Left ventricle myocardium superior (tissue), 1 donor: ENCODE measurements at regions not wholly inside any gene's neighbourhood (a gene's known extent, or its start where the extent isn't known, plus 50 kb on each side); places are given as distances from the start of the nearest gene placed in this dataset.

Experiments
- ATAC-seq: fragments of 200-7000 bp; cut with Tn5 transposase; one replicate; pipeline ENCODE4 v1.9.1; 2020; ENCODE audit warnings: mild to moderate bottlenecking, moderate library complexity
- DNase-seq: peaks from one replicate; pipeline ENCODE4 v3.0.0-alpha.2; 2020
- intact Hi-C: fragments of 100-400 bp; cut with micrococcal nuclease; formaldehyde crosslinking; loops from one replicate; pipeline ENCODE4 v1.11.0; 2022
- donor health status: DM: no; HTN: yes; CAD: no; lungs with severe emphysema.

DNA sequence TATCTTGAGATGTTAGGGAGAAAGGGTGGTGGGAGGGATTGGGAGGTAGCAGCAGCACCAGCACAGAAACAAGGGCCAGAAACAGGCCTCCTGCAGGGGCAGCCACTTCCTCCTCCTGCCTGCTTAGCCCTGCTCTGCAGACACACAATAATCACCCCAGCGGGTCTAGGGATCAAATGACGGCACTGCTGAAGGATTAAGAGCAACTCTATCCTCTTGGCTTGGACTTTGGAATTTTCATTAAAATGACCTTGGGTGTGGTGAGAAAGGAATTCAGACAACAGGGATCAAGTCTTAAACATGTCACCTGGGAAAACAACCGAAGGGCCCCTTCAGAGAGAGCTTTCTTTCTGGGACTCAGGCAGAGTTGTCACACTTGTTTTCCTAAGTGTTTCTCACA lies 353.4 kb downstream of the SPRY1 start:
- ATAC-seq: peak; percentile 21
- no peak for DNase-seq
- intact Hi-C loops: no loop called here

DNA sequence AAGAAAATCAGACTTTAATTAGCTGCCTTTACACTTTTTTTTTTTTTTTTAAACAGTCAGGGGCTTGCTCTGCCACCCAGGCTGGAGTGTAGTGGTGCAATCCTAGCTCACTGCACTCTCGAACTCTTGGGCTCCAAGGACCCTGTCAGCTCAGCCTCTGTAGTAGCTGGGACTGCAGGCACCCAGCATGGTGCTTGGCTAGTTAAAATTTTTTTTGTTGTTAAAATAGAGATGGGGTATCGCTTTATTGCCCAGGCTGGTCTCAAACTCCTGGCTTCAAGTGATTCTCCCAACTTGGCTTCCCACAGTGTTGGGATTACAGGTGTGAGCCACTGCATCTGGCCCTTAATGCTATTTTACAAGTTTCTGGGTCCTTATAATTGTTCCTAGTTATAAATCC lies 359.1 kb downstream of the SPRY1 start:
- intact Hi-C loops: no loop called here
- DNase-seq (no peak), ATAC-seq (no peak)

DNA sequence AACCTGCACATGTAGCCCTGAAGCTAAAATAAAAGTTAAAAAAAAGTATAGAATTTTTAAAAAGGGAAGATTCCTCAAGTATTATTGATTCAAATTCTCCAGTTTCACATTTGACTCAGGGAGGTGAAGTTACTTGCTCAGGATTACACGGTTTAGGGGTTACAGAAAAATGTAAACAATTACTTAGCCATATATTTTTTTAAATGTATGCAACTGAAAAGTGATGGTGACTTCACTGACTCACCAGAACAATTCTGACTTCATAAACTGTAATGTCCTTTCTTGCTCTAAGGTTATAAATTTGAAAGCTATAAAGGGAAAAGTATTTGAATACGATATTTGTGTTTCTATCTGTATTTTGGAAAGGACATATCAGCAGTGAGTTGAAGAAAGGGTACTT lies 371.2 kb downstream of the SPRY1 start:
- DNase-seq (no peak), ATAC-seq (no peak)
- intact Hi-C loops: no loop called here

DNA sequence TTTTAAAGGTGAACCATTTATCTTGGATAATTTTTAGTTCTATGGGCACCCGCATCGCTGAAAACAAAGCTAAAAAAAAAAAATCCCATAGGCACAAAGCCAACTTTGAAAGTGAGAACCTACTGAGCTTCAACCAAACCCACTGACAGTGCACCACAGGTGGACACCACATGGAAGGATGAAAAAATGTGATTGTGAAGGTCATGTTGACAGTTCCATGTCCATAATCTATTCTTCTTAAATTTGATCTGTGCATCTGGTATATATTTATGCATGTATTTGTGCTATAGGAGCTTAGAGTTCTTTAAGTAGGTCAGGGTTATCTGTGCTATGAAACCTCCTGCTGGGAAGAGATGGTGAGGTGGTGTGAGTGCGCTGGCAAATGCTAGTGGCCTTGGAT lies 374.3 kb downstream of the SPRY1 start:
- DNase-seq: no peak
- intact Hi-C loops: loop anchor here (10.0 kb wide), 1 partner anchor 344 kb away; no protein-coding TSS in a partner anchor
- ATAC-seq: no peak

DNA sequence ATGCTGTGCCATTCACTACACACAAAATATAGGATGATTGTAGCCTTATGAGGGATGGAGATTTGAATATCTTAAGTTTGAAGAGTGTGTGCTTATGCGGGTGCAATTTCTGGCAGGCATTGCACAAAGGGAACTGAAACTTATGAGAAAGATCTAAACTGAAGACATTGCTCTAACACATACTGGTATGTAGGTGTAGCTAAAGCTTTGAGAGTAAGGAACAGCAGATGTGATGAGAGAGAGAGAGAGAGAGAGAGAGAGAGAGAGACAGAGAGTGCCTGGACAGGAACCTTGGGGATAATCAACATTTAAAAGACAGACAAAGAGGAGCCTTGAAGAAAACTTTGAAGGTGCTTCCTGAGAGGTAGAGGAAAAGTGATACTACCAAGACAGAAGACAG lies 379.7 kb downstream of the SPRY1 start:
- intact Hi-C loops: loop anchor here (10.0 kb wide), 1 partner anchor 339 kb away; no protein-coding TSS in a partner anchor
- DNase-seq: no peak

DNA sequence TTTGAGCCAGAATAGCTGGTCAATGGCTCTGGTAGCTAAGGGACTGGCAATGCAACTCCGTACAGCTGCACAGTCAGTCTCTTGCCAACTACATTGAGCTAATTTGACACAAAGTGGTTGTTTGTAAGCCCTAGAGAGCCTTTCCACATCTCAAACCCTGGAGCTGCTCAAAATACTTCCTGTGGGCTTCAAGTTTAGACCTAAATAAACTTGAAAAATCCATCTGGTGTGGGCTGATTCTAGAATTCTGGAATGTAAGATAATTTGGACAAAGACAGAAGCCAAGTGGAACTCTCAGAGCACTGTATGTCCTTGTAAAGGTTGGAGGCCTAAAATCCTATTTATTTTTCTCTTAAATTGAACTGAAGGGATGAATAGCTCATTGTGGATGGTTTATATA lies 380.8 kb downstream of the SPRY1 start:
- DNase-seq: peak; percentile 32
- ATAC-seq: peak; percentile 96
- intact Hi-C loops: loop anchor here (10.0 kb wide), 1 partner anchor 337 kb away; no protein-coding TSS in a partner anchor

More for the DNA sequence above, 379.7 kb downstream of the SPRY1 start:
- no peak for ATAC-seq

DNA sequence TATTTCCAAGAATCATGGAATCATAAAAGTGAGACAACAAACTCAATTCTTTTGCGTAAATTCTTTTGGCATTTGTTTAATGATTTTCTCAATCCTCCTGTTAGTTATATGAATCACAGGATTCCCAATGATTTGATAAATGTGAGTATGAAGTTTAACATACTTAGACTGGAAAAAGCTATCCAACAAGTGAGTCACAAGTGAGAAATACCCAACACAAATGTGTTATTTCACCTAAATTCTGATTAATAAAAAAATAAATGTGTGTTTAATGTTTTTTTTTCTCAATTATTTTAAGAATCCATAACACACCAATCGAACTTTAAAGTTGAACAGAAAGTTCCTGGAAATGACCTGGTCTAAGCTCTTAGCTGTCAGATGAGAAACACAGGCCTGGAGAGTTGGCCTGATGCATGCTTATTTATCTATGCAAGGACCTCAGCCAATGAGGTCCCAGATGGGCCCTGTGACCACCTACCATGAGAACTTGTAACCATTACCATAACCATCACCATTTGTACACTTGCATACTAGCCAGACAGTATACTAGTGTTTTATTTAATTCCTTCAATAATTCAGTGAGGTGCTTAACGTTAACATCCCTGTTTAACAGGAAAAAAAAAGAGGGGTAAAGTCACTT lies 386.7 kb downstream of the SPRY1 start:
- DNase-seq: no peak
- intact Hi-C loops: no loop called here
- peak; percentile 22 for ATAC-seq

DNA sequence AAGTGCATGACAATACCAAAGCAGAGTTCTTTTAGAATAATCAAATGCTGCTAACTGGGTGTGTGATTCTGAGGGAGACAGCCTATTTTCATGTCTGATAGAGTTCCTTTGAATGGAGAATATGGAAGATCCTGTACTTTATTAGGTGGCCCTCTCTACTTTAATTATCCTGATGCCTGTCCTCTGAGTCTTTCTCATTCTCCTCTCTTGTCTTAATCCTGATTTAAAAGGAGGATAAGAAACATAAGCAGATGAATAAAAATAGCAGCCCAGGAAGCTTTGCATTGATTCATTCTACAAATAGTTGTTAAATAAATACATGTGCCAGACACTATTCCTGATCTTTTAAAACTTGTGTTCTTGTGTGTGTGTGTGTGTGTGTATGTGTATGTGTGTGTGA lies 387.3 kb downstream of the SPRY1 start:
- DNase-seq (no peak), ATAC-seq (no peak)
- intact Hi-C loops: no loop called here

DNA sequence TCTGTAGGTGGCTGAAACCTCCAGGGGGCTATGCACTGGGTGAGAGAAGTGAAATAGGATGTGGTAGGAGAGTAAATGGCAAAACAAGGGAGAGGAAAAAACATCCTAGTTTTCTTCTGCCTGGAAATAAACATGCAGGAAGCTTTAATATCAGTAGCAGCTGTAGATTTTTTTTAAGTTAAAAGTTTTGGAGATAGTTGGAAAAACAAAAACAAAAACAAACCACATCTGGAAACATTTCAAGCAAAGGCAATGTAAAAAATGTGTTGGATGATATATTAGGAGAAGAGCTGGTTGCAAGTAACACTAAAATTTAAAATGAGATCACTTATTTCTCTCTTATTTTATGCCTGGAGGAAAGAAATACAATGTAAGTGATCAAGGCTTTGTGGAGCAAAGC lies 388.0 kb downstream of the SPRY1 start:
- intact Hi-C loops: no loop called here
- DNase-seq (no peak), ATAC-seq (no peak)

DNA sequence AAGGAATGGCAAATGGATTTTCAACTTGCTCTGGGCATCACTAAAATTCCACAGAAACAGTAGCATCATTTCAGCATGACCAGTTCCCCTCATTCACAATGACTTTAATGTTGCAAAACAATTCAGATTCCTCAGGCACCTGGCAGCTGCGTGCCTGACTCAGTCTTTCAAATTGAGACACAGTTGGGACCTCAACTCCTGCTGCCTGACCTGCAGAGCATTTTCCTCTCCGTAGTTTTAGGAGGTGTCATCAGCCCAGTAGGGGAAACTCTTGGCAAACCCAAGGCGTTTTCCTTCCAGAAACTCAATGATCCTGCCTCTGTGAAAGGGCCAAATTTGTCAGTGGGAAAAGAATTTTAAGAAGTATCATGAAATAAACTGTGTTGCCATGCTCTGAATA lies 388.9 kb downstream of the SPRY1 start:
- ATAC-seq (peak; percentile 83), DNase-seq (peak; percentile 69)
- intact Hi-C loops: no loop called here

DNA sequence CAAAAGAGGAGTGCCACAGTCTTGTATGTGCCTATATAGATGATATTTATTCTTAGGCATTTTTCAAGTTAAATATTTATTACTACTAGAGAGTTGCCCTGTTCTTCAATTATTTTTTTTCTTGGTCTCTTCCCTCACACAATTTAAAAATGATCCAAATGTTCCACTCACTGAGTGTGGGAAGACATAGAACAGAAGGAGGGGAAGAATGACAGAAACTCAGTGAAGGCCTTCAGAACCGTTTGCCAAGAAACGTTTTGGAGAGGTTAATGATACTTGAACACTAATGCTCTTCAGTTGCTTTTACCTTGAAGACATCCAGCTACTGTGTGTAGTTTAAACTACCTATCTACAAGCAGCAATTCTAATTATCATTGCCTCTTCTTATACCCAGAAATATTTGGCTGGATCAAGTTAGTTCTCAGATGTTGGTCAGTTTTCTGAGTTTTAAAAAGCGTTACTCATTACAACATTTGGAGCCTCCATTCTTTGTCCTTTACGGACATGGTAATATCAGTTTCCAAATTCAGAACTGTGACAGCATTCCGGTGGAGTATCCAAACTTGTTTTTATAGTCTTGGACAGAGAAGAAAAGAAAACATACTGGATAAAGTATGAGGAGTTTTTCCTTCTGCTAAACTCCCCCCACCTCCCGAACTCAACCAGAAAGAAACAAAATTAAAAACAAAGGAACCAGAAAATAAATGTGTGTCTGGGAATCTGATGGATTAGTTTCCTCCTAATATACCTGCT lies 389.7 kb downstream of the SPRY1 start:
- DNase-seq (no peak), ATAC-seq (peak; percentile 55)
- intact Hi-C loops: no loop called here

DNA sequence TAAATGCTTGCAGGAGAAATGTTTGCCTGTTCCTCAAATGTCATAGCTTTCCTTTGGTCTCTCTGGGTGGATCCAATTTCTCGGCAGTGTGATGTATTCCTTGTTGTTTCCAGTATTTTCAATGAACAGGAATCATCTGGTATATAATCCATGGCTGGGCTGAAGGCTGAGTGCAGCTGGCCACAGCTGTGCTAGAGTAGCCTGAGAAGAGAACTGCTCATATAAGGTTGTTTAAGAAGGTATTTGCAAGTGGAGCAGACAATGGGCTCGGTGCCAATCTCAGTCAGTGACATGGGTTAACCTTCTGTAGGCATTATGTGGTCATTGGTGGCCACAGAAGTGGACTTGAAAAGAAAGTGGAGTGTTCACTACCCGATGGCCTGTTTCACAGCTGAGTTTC lies 390.3 kb downstream of the SPRY1 start:
- peak; percentile 72 for ATAC-seq
- intact Hi-C loops: no loop called here
- peak; percentile 69 for DNase-seq

DNA sequence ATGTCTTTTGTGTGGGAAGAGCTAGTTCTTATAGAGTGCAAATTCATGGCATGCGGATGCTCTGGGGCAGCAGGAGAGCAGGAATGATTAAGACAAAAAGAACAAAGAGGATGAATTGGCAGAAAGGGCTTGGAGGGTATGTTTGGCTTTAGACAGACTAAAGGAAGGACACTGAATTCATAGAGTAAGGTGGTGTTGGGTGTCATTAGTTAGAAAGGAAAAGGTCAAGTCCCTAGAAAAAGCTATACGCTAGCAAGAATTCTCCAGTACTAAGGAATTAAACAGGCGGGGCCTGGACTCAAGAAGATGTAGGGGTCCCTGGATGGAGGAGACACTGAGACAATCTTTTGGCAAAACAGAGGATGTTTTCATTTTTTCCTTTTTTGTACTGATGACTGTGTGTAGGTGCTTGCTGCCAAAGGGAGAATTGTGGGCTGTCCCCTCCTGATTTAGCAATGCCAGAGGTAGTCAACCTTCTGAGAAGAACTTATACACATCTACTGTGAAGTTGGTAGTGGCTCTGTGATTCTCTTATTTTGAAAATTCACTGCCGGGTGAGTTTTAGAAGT lies 391.0 kb downstream of the SPRY1 start:
- peak; percentile 26 for ATAC-seq

DNA sequence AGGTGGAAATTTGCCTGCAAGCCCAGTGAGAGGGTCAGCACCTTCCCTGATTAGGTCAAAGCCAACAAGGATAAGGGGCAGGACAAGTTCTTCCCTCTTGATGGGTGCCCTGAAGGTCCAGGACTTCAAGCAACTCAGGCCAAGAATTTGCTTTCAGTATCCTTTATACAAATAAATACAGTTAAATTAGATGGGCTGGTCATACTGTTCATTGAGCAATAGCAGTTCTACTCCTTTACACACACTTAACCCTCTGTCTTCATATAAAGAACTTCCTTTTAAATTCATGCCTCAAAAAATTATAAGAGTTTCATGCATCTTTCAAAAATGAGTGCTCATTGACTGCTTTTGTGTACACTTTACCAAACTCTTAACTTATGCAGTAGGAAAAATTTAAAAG lies 392.0 kb downstream of the SPRY1 start:
- ATAC-seq: no peak
- intact Hi-C loops: no loop called here
- DNase-seq: no peak

More for the DNA sequence above, 391.0 kb downstream of the SPRY1 start:
- DNase-seq: no peak
- intact Hi-C loops: no loop called here

DNA sequence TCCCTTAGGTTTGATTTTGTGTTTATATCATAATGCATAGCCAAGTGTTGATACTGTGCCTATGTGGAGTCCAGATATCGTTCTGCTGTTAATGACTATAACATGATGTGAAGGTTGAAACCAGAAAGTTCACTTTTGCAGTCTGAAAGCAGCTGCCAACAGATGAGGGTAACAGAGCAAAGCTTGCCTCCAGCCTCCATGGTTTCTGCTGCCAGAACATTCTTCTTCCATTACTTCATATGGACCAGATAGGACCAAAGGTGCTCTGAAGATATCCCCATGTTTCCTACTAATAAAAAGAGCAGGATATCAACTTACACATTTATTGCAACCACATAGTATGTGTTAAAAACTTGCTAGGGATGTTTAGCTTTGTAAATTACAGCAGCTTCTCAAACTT lies 394.1 kb downstream of the SPRY1 start:
- no peak for DNase-seq
- ATAC-seq: no peak
- intact Hi-C loops: no loop called here

DNA sequence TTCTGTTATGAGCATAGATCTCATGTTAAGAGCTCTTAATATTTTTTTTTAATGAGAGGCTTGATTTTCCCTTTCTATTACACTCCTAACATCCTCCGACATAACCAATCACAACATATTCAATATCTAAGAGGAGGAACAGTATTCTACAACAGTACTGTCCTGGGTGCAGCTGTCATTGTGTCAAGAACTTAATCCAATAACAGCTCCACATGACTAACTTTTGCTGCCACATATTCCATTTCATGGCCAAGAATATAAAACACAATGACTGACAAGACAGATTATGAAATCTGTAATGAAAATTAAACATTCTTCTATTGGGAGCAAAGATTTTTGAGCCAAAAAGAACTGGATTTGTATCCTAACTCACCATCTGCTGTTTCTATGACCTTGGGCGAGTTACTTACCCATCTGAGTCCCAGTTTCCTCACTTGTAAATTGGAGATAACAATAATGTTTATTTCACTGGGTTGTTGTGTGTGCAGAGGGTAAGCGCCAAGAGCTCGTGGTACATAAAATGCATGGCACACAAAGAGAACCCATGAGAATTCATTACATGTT lies 405.6 kb downstream of the SPRY1 start:
- no peak for DNase-seq
- intact Hi-C loops: no loop called here
- ATAC-seq: peak; percentile 84

DNA sequence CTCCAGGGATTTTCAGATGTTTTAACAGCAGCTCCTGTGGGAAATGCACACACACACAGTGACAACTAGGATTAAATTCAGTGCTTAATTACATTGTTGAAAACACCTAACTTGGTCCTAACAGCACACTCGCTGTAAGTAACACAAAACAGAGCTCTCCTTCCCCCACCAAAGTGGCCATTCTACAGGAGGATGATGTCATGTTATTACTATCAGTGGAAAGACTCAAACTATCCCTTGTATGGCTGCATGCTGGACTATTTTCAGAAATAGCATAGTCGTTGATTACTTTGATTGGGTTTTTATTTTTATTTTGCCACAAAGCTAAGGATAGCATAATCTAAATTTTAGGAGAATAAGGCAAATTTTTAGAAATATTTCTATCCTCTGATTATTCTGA lies 406.3 kb downstream of the SPRY1 start:
- intact Hi-C loops: no loop called here
- DNase-seq (no peak), ATAC-seq (peak; percentile 32)

DNA sequence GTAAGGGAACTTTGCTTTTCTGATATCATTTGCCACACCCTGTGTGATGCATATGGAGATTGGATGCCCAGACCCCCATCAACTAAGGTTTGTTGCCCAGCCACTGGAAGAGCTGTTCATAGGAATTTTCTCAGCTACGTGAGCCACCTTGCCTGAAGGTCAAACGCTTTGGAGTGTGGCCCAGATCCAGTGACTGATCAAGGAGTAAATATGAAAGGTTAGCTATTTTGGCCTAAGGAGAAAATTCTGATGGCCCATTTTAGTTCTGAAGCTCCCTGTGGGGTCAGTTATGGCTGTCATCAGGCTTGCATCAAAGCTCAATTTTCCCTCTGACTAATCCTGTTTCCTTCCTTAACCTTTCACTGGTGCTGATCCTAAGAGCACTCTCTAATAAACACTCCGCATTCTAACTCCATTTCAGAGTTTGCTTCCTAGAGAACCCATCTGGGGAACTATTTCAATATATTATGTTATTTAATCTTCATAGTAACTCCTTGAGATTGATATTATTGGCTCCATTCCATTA lies 407.7 kb downstream of the SPRY1 start:
- ATAC-seq: no peak
- intact Hi-C loops: no loop called here
- no peak for DNase-seq

DNA sequence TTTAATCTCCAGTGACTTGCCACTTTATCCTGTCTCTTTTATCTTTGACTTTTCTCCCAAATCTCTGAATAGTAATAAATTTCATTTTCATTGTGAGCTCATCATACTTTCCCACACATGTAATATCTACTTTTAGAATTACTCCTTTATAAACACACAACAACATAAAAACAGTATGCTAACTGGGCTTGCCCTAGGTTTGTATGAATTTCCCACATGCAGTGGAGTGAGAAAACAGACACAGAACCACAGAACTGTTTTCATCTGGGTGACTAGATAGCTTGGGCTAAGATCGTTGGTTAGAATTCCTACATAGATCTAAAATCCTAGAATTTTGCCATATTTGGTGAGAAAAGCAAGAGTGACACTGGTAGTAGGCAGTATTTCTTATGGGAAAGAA lies 409.5 kb downstream of the SPRY1 start:
- intact Hi-C loops: no loop called here
- peak; percentile 21 for ATAC-seq
- no peak for DNase-seq

DNA sequence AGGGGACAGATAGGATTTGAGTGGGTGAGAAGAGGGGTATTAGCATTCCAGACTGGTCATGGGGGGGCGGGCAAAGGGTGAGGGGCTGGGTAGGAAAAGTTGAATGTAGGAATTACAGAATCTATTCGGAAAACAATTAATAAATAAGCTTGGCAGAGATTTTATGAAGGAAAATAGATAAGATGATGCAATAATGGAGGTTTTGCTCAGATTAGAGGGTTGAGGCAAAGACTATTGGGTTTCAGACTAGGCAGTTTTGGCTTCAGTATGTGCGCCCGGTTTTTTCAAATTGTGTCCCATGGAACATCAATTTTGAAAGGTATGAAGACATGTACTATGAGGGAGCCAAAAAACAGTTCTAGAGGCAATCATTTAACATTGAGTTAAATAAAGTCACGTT lies 410.6 kb downstream of the SPRY1 start:
- no peak for DNase-seq
- intact Hi-C loops: no loop called here
- ATAC-seq: no peak
